ENCODE measurements at regions not wholly inside any gene's neighbourhood (a gene's known extent, or its start where the extent isn't known, plus 50 kb on each side); places are given as distances from the start of the nearest gene placed in this dataset.
"Not testable (repeated sequence)": the region's sequence is repeated elsewhere in the genome, so short reads cannot be mapped to it uniquely, and the experiment has no call there.

- no peak for DNase-seq (ENCODE audit: low spot score)
Measured at GRCh38 chr3:22759636-22760310, 443.4 kb upstream of the UBE2E2 start.

GRCh38 chr3:22765679-22766078, 437.4 kb upstream of the UBE2E2 start:
- no peak for DNase-seq (ENCODE audit: low spot score)

GRCh38 chr3:22777834-22778233, 425.3 kb upstream of the UBE2E2 start:
- no peak for DNase-seq (ENCODE audit: low spot score)

- DNase-seq (ENCODE audit: low spot score) = no peak
Measured at GRCh38 chr3:22779737-22780136, 423.4 kb upstream of the UBE2E2 start.

GRCh38 chr3:22792533-22792932, 410.6 kb upstream of the UBE2E2 start:
- no peak for DNase-seq (ENCODE audit: low spot score)

GRCh38 chr3:22795917-22796316, 407.2 kb upstream of the UBE2E2 start:
- no peak for DNase-seq (ENCODE audit: low spot score)

- DNase-seq (ENCODE audit: low spot score) = no peak
Measured at GRCh38 chr3:22798461-22798860, 404.7 kb upstream of the UBE2E2 start.

- no peak for DNase-seq (ENCODE audit: low spot score)
Measured at GRCh38 chr3:22819209-22819608, 383.9 kb upstream of the UBE2E2 start.

GRCh38 chr3:22835041-22835440, 368.1 kb upstream of the UBE2E2 start:
- DNase-seq (ENCODE audit: low spot score) = no peak

GRCh38 chr3:22836131-22836530, 367.0 kb upstream of the UBE2E2 start:
- no peak for DNase-seq (ENCODE audit: low spot score)

GRCh38 chr3:22843854-22844253, 359.3 kb upstream of the UBE2E2 start:
- no peak for DNase-seq (ENCODE audit: low spot score)

GRCh38 chr3:22846566-22846965, 356.6 kb upstream of the UBE2E2 start:
- no peak for DNase-seq (ENCODE audit: low spot score)

- DNase-seq (ENCODE audit: low spot score) = not testable (repeated sequence)
Measured at GRCh38 chr3:22849583-22849982, 353.5 kb upstream of the UBE2E2 start.

GRCh38 chr3:22856811-22857210, 346.3 kb upstream of the UBE2E2 start:
- no peak for DNase-seq (ENCODE audit: low spot score)

GRCh38 chr3:22858486-22858885, 344.6 kb upstream of the UBE2E2 start:
- DNase-seq (ENCODE audit: low spot score) = no peak

- no peak for DNase-seq (ENCODE audit: low spot score)
Measured at GRCh38 chr3:22859618-22860017, 343.5 kb upstream of the UBE2E2 start.

- no peak for DNase-seq (ENCODE audit: low spot score)
Measured at GRCh38 chr3:22861426-22861825, 341.7 kb upstream of the UBE2E2 start.

- DNase-seq (ENCODE audit: low spot score) = no peak
Measured at GRCh38 chr3:22862111-22862510, 341.0 kb upstream of the UBE2E2 start.

GRCh38 chr3:22882834-22883233, 320.3 kb upstream of the UBE2E2 start:
- DNase-seq (ENCODE audit: low spot score) = not testable (repeated sequence)

GRCh38 chr3:22885039-22885438, 318.1 kb upstream of the UBE2E2 start:
- no peak for DNase-seq (ENCODE audit: low spot score)

- no peak for DNase-seq (ENCODE audit: low spot score)
Measured at GRCh38 chr3:22885574-22886341, 317.4 kb upstream of the UBE2E2 start.

- DNase-seq (ENCODE audit: low spot score) = no peak
Measured at GRCh38 chr3:22886439-22887068, 316.6 kb upstream of the UBE2E2 start.

- peak; percentile 20 for DNase-seq (ENCODE audit: low spot score)
Measured at GRCh38 chr3:22887664-22888291, 315.3 kb upstream of the UBE2E2 start.

All from kidney capillary endothelial cell (primary cell).